GM12875 (cell line): ENCODE measurements at regions not wholly inside any gene's neighbourhood (a gene's known extent, or its start where the extent isn't known, plus 50 kb on each side); places are given as distances from the start of the nearest gene placed in this dataset.

ENCODE experiments used
- H3K4me3 ChIP-seq: one replicate; pipeline ENCODE4 v1.5.1; 2011; ENCODE audit warnings: low read depth, low read length, control low read depth
- CTCF ChIP-seq: IDR thresholded peaks from 2 replicates; pipeline ENCODE4 v1.5.1; 2011; ENCODE audit warnings: low read depth, mild to moderate bottlenecking, control low read depth, inconsistent platforms, low read length, moderate library complexity, borderline replicate concordance; ENCODE audit not compliant: insufficient read depth

GRCh38 chr2:18799397-18799796, 210.0 kb upstream of the NT5C1B start:
- no peak overlapping the region for H3K4me3 ChIP-seq
- no peak for TF ChIP-seq CTCF

GRCh38 chr2:18797133-18797845, 207.9 kb upstream of the NT5C1B start:
- no peak for TF ChIP-seq CTCF

GRCh38 chr2:18795906-18796305, 206.5 kb upstream of the NT5C1B start:
- H3K4me3 ChIP-seq, result no peak overlapping the region
- TF ChIP-seq CTCF, result no peak

More at GRCh38 chr2:18797133-18797845, 207.9 kb upstream of the NT5C1B start:
- no peak overlapping the region for H3K4me3 ChIP-seq

GRCh38 chr2:18792684-18793083, 203.3 kb upstream of the NT5C1B start:
- no peak for TF ChIP-seq CTCF
- H3K4me3 ChIP-seq, result no peak overlapping the region

- H3K4me3 ChIP-seq, result no peak overlapping the region
These were observed 202.9 kb upstream of the NT5C1B start for GRCh38 chr2:18792226-18792629.

GRCh38 chr2:18791172-18791797, 201.9 kb upstream of the NT5C1B start:
- TF ChIP-seq CTCF, result no peak

More at GRCh38 chr2:18792226-18792629, 202.9 kb upstream of the NT5C1B start:
- no peak for TF ChIP-seq CTCF

More at GRCh38 chr2:18791172-18791797, 201.9 kb upstream of the NT5C1B start:
- H3K4me3 ChIP-seq, result no peak overlapping the region
